ENCODE measurements at regions not wholly inside any gene's neighbourhood (a gene's known extent, or its start where the extent isn't known, plus 50 kb on each side); places are given as distances from the start of the nearest gene placed in this dataset.

- ChIA-PET CTCF (interaction anchor here (0.6 to 2.1 kb wide), 3 partner anchors 24 to 153 kb away, joined by 3 to 9 read pairs (median 5); no protein-coding TSS in a partner anchor), POLR2A (no interaction called here)
- peaks cover 16% of the 10 kb centered on the region for H3K4me1 ChIP-seq
- TF ChIP-seq HOXB5 (CRISPR knock-in tag; IDR thresholded peaks at IDR 0.05), result no peak
- TF ChIP-seq ESRRA (IDR thresholded peaks at IDR 0.05; ENCODE audit: borderline replicate concordance, low read length), result no peak
- no peak for TF ChIP-seq BCL3 (IDR thresholded peaks at IDR 0.05)
- no peak for TF ChIP-seq REST (IDR thresholded peaks at IDR 0.05)
- no peak for TF ChIP-seq ZFP36 (IDR thresholded peaks at IDR 0.05; ENCODE audit: borderline replicate concordance, partially characterized antibody)
- no peak for TF ChIP-seq POLR2A (IDR thresholded peaks at IDR 0.05; ENCODE audit: low read length)
- no peak for TF ChIP-seq RFX5 (IDR thresholded peaks at IDR 0.05)
- FAIRE-seq (no peak), DNase-seq (ENCODE audit: low read depth in 1 of 2, low spot score in 1 of 2) (no peak), ATAC-seq (no peak)
- 58% methylated on average over 2 of the region's 2 CpGs for WGBS (ENCODE audit: missing lambda C conversion rate)
- H3K27ac ChIP-seq, result no peak overlapping the region; a peak in 1 of 6 replicates
- H3K9me3 ChIP-seq, result peaks cover 2% of the 10 kb centered on the region; the same call in 1 of the 3 replicates
- no peak overlapping the region for H3K4me2 ChIP-seq
- no peak overlapping the region for H3K4me3 ChIP-seq
Measured at GRCh38 chr14:50014809-50015430, 101.5 kb downstream of the VCPKMT start.

- H3K4me1 ChIP-seq, result peaks cover 16% of the 10 kb centered on the region
- WGBS (ENCODE audit: missing lambda C conversion rate), result 83% methylated on average over 3 of the region's 3 CpGs
- no peak for FAIRE-seq
Measured at GRCh38 chr14:50015716-50016115, 100.7 kb downstream of the VCPKMT start.

GRCh38 chr14:50018201-50018932, 98.0 kb downstream of the VCPKMT start:
- POLR2A ChIA-PET, result no interaction called here
- H3K4me2 ChIP-seq, result peak overlapping the region; percentile 47

More at GRCh38 chr14:50015716-50016115, 100.7 kb downstream of the VCPKMT start:
- ATAC-seq (no peak), DNase-seq (ENCODE audit: low read depth in 1 of 2, low spot score in 1 of 2) (no peak)
- Histone ChIP-seq H3K4me2 (no peak overlapping the region), H3K4me3 (no peak overlapping the region), H3K9me3 (peaks cover 10% of the 10 kb centered on the region; the same call in 2 of the 3 replicates), H3K27ac (no peak overlapping the region)
- ChIA-PET CTCF (interaction anchor here (1.5 to 2.1 kb wide), 2 partner anchors 23 to 154 kb away, joined by 5 to 9 read pairs; no protein-coding TSS in a partner anchor), POLR2A (no interaction called here)
- TF ChIP-seq HEYL (CRISPR knock-in tag; IDR thresholded peaks at IDR 0.05), result no peak
- no peak for TF ChIP-seq ELK1 (IDR thresholded peaks at IDR 0.05; ENCODE audit: low read depth, low read length)
- TF ChIP-seq PHF8 (IDR thresholded peaks at IDR 0.05; ENCODE audit: borderline replicate concordance, low read depth), result no peak
- no peak for TF ChIP-seq ZSCAN20 (CRISPR knock-in tag; IDR thresholded peaks at IDR 0.05)
- no peak for TF ChIP-seq HOXA7 (CRISPR knock-in tag; IDR thresholded peaks at IDR 0.05)

More at GRCh38 chr14:50018201-50018932, 98.0 kb downstream of the VCPKMT start:
- CTCF ChIA-PET, result interaction anchor here (0.5 to 1.4 kb wide), 6 partner anchors 11 to 157 kb away, joined by 3 to 6 read pairs (median 3); no protein-coding TSS in a partner anchor
- TF ChIP-seq RNF2 (IDR thresholded peaks at IDR 0.05; ENCODE audit: borderline replicate concordance, low read depth) (no peak), ZSCAN20 (CRISPR knock-in tag; IDR thresholded peaks at IDR 0.05) (no peak), BHLHE40 (IDR thresholded peaks at IDR 0.05; ENCODE audit: low read depth, low read length) (peak; percentile 67), FOSL2 (IDR thresholded peaks at IDR 0.05) (peak; percentile 27; the same call in 1 of the 2 replicates), FOSL2 (CRISPR knock-in tag; IDR thresholded peaks at IDR 0.05) (peak; percentile 32; the same call in 1 of the 2 replicates), HES2 (IDR thresholded peaks at IDR 0.05) (0 out of 2 replicates have a peak, but pooled peaks have one; percentile 7), CEBPB (IDR thresholded peaks at IDR 0.05) (peak; percentile 73 to 74; a peak in 3 of 4 replicates), MYC (IDR thresholded peaks at IDR 0.05; ENCODE audit: borderline replicate concordance, low read length) (no peak), RCOR1 (IDR thresholded peaks at IDR 0.05; ENCODE audit: low read depth, low read length) (no peak), JUNB (IDR thresholded peaks at IDR 0.05) (peak; percentile 39; the same call in 1 of the 2 replicates), USF2 (IDR thresholded peaks at IDR 0.05) (peak; percentile 48; the same call in 1 of the 2 replicates), POLR2A (IDR thresholded peaks at IDR 0.05; ENCODE audit: low read length) (no peak)
- Histone ChIP-seq H3K9me3 (peaks cover 12% of the 10 kb centered on the region; the same call in 2 of the 3 replicates), H3K4me3 (no peak overlapping the region), H3K4me1 (peaks cover 24% of the 10 kb centered on the region), H3K27ac (peak overlapping the region; percentile 14 to 67; a peak in 4 of 6 replicates)
- FAIRE-seq (no peak), DNase-seq (ENCODE audit: low read depth in 1 of 2, low spot score in 1 of 2) (peak in 1 of 2 experiments; percentile 41), ATAC-seq (peak; percentile 68 to 75; a peak in 5 of 6 replicates)
- 34% methylated on average over 10 of the region's 10 CpGs for WGBS (ENCODE audit: missing lambda C conversion rate)

Data from A549 (cell line).